Adipocyte (in vitro differentiated cells): ENCODE measurements at regions not wholly inside any gene's neighbourhood (a gene's known extent, or its start where the extent isn't known, plus 50 kb on each side); places are given as distances from the start of the nearest gene placed in this dataset.
A peak's percentile ranks its signal among the peaks of the same experiment; 100 is the strongest.

Experiments used
- DNase-seq: peaks from one replicate; pipeline ENCODE4 v3.0.0-alpha.2; 2015; ENCODE audit warnings: low read depth
- H3K27me3 ChIP-seq: replicated peaks from 2 replicates; pipeline ENCODE4 v1.7.0; 2013; ENCODE audit warnings: mild to moderate bottlenecking, low read length, moderate library complexity; ENCODE audit not compliant: control insufficient read depth, insufficient read depth
- H3K36me3 ChIP-seq: 2 replicates; pipeline ENCODE4 v1.7.0; 2013; ENCODE audit warnings: low read length, mild to moderate bottlenecking, moderate library complexity; ENCODE audit not compliant: control insufficient read depth, insufficient read depth, severe bottlenecking
- H3K4me1 ChIP-seq: 2 replicates; pipeline ENCODE4 v1.7.0; 2013; ENCODE audit warnings: mild to moderate bottlenecking, low read length, moderate library complexity; ENCODE audit not compliant: control insufficient read depth, insufficient read depth
- H3K4me3 ChIP-seq: 2 replicates; pipeline ENCODE4 v1.7.0; 2013; ENCODE audit warnings: mild to moderate bottlenecking, low read length, moderate library complexity
- H3K9ac ChIP-seq: 2 replicates; pipeline ENCODE4 v1.7.0; 2013; ENCODE audit warnings: mild to moderate bottlenecking, low read length, moderate library complexity
- H3K9me3 ChIP-seq: 2 replicates; pipeline ENCODE4 v1.7.0; 2013; ENCODE audit warnings: mild to moderate bottlenecking, low read length, moderate library complexity; ENCODE audit not compliant: control insufficient read depth

GRCh38 chr1:234696148-234696576 is 86.2 kb upstream of the IRF2BP2 start:
- H3K4me1 ChIP-seq = peaks cover 24% of the 10 kb centered on the region
- H3K27me3 ChIP-seq = no peaks in the 10 kb centered on the region
- no peak overlapping the region for H3K4me3 ChIP-seq
- H3K36me3 ChIP-seq = no peaks in the 10 kb centered on the region
- H3K9ac ChIP-seq = no peak overlapping the region
- DNase-seq = no peak
- H3K9me3 ChIP-seq = no peaks in the 10 kb centered on the region

- Histone ChIP-seq H3K4me1 (peaks cover 15% of the 10 kb centered on the region), H3K36me3 (no peaks in the 10 kb centered on the region), H3K27me3 (no peaks in the 10 kb centered on the region), H3K9me3 (no peaks in the 10 kb centered on the region), H3K9ac (no peak overlapping the region), H3K4me3 (no peak overlapping the region)
- no peak for DNase-seq
These were observed 84.7 kb upstream of the IRF2BP2 start for GRCh38 chr1:234694661-234695060.

GRCh38 chr1:234692966-234693580 is 83.1 kb upstream of the IRF2BP2 start:
- DNase-seq = no peak
- no peaks in the 10 kb centered on the region for H3K27me3 ChIP-seq
- no peak overlapping the region for H3K9ac ChIP-seq
- no peaks in the 10 kb centered on the region for H3K36me3 ChIP-seq
- H3K9me3 ChIP-seq = no peaks in the 10 kb centered on the region
- H3K4me3 ChIP-seq = no peak overlapping the region
- peaks cover 13% of the 10 kb centered on the region for H3K4me1 ChIP-seq

GRCh38 chr1:234691567-234691966 is 81.6 kb upstream of the IRF2BP2 start:
- Histone ChIP-seq H3K9ac (no peak overlapping the region), H3K36me3 (no peaks in the 10 kb centered on the region), H3K27me3 (no peaks in the 10 kb centered on the region), H3K9me3 (no peaks in the 10 kb centered on the region), H3K4me1 (peaks cover 6% of the 10 kb centered on the region), H3K4me3 (no peak overlapping the region)
- DNase-seq = no peak

GRCh38 chr1:234690872-234691271 is 80.9 kb upstream of the IRF2BP2 start:
- H3K27me3 ChIP-seq = no peaks in the 10 kb centered on the region
- DNase-seq = no peak
- H3K9ac ChIP-seq = no peak overlapping the region
- H3K4me3 ChIP-seq = no peak overlapping the region
- no peaks in the 10 kb centered on the region for H3K36me3 ChIP-seq
- H3K9me3 ChIP-seq = peaks cover 5% of the 10 kb centered on the region
- peaks cover 6% of the 10 kb centered on the region for H3K4me1 ChIP-seq

- Histone ChIP-seq H3K36me3 (no peaks in the 10 kb centered on the region), H3K4me1 (peaks cover 17% of the 10 kb centered on the region), H3K27me3 (no peaks in the 10 kb centered on the region), H3K9me3 (peaks cover 6% of the 10 kb centered on the region), H3K4me3 (no peak overlapping the region), H3K9ac (no peak overlapping the region)
- DNase-seq = no peak
These were observed 79.3 kb upstream of the IRF2BP2 start for GRCh38 chr1:234689236-234689635.

GRCh38 chr1:234687011-234687410 is 77.0 kb upstream of the IRF2BP2 start:
- Histone ChIP-seq H3K4me1 (peaks cover 26% of the 10 kb centered on the region), H3K4me3 (no peak overlapping the region), H3K36me3 (no peaks in the 10 kb centered on the region), H3K9ac (no peak overlapping the region), H3K27me3 (no peaks in the 10 kb centered on the region), H3K9me3 (peaks cover 6% of the 10 kb centered on the region)
- DNase-seq = no peak

- Histone ChIP-seq H3K9me3 (peaks cover 6% of the 10 kb centered on the region), H3K36me3 (no peaks in the 10 kb centered on the region), H3K27me3 (no peaks in the 10 kb centered on the region), H3K4me3 (no peak overlapping the region), H3K4me1 (peaks cover 23% of the 10 kb centered on the region), H3K9ac (no peak overlapping the region)
- DNase-seq = no peak
These were observed 76.1 kb upstream of the IRF2BP2 start for GRCh38 chr1:234686035-234686434.

GRCh38 chr1:234684856-234685255 is 74.9 kb upstream of the IRF2BP2 start:
- H3K4me3 ChIP-seq = no peak overlapping the region
- H3K4me1 ChIP-seq = peaks cover 20% of the 10 kb centered on the region
- peak; percentile 64 for DNase-seq
- no peak overlapping the region for H3K9ac ChIP-seq
- no peaks in the 10 kb centered on the region for H3K27me3 ChIP-seq
- no peaks in the 10 kb centered on the region for H3K36me3 ChIP-seq
- peaks cover 6% of the 10 kb centered on the region for H3K9me3 ChIP-seq

GRCh38 chr1:234683861-234684632 is 74.1 kb upstream of the IRF2BP2 start:
- H3K36me3 ChIP-seq = no peaks in the 10 kb centered on the region
- peak overlapping the region; percentile 38 for H3K4me3 ChIP-seq
- H3K9ac ChIP-seq = peak overlapping the region; percentile 65
- peak; percentile 85 for DNase-seq
- peaks cover 6% of the 10 kb centered on the region for H3K9me3 ChIP-seq
- no peaks in the 10 kb centered on the region for H3K27me3 ChIP-seq
- H3K4me1 ChIP-seq = peaks cover 20% of the 10 kb centered on the region

- DNase-seq = no peak
These were observed 73.3 kb upstream of the IRF2BP2 start for GRCh38 chr1:234683127-234683860.

More at GRCh38 chr1:234683127-234683860, 73.3 kb upstream of the IRF2BP2 start:
- H3K4me3 ChIP-seq = no peak overlapping the region
- H3K9ac ChIP-seq = peak overlapping the region; percentile 65
- peaks cover 6% of the 10 kb centered on the region for H3K9me3 ChIP-seq
- H3K4me1 ChIP-seq = peaks cover 20% of the 10 kb centered on the region
- H3K36me3 ChIP-seq = no peaks in the 10 kb centered on the region
- no peaks in the 10 kb centered on the region for H3K27me3 ChIP-seq
